ENCODE measurements at regions not wholly inside any gene's neighbourhood (a gene's known extent, or its start where the extent isn't known, plus 50 kb on each side); places are given as distances from the start of the nearest gene placed in this dataset.

DNA sequence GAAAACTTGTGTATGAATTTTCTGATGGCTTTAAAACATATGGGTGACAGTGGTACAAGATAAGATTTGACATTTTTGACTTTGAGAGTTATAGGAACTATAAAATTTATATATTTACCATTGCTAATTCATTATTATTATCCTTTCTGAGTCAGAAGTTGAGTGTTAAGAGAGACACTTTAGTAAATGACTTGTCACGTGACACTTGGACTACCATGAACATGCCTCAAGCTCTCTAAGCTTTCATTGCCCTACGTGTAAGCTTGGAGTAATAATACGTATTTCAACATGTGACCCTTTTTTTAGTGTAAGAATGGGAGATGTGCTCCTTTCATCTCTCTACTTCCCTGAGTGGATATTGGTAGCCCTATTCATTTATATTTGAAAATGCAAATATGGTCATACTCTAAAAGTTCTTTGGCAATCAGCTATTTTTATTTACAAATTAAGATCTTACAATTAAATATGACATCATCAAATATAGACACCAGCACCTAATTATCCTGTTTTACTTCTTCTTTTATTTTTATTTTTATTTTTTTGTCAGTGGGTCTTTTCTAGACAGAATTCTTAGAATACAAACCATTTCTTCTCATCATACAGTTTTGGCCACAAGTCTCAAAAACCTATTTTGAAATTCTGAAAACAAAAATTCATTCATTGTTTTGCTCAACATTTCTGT is 837.0 kb downstream of the PDHA2 start:
- Mint-ChIP-seq H3K4me3 (no peak overlapping the region), H3K27me3 (no peaks in the 10 kb centered on the region), H3K9me3 (peaks cover 6% of the 10 kb centered on the region), H3K36me3 (no peaks in the 10 kb centered on the region), H3K27ac (no peak overlapping the region), H3K4me1 (no peaks in the 10 kb centered on the region)
- no peak for ATAC-seq

DNA sequence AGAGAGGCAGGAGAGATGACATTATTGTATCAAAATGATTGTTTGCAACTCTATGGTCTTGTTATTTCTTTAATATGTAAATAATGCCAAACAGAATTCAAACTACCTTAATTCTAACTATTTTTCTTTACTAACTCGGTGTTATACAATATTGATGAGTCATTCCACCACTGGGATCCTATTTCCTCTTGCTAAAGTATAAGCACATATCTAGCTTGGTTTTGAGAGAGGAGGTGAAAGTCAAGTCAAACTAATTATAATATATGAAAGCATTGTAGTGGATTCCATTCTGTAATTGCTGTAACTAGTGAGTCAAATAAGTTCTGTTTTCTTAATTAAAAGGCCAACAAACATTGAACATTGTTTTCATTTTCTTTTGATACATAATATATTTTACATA is 837.6 kb downstream of the PDHA2 start:
- Mint-ChIP-seq H3K9me3 (peaks cover 6% of the 10 kb centered on the region), H3K27me3 (no peaks in the 10 kb centered on the region), H3K4me1 (no peaks in the 10 kb centered on the region), H3K27ac (no peak overlapping the region), H3K36me3 (no peaks in the 10 kb centered on the region), H3K4me3 (no peak overlapping the region)
- no peak for ATAC-seq

DNA sequence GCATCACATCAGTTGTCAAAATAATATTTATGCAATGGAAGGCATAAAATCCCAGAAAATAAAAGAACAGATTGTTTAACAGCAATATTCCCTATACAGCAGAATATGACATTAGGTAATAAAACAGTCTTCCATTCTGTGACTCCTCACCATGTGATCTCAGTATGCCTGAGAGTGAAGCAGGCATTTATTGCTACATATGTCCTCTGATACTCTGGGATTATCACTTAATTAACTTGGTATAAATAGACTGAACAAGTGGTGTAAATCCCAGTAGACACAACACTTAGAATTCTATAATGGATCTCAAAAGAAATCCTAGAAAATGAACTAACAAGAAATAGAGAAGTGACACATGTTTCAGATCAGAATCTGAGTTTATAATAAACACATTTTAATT is 841.3 kb downstream of the PDHA2 start:
- H3K4me1 Mint-ChIP-seq = no peaks in the 10 kb centered on the region
- ATAC-seq = no peak
- H3K36me3 Mint-ChIP-seq = no peaks in the 10 kb centered on the region
- no peaks in the 10 kb centered on the region for H3K27me3 Mint-ChIP-seq
- no peak overlapping the region for H3K4me3 Mint-ChIP-seq
- H3K9me3 Mint-ChIP-seq = peaks cover 5% of the 10 kb centered on the region
- no peak overlapping the region for H3K27ac Mint-ChIP-seq

DNA sequence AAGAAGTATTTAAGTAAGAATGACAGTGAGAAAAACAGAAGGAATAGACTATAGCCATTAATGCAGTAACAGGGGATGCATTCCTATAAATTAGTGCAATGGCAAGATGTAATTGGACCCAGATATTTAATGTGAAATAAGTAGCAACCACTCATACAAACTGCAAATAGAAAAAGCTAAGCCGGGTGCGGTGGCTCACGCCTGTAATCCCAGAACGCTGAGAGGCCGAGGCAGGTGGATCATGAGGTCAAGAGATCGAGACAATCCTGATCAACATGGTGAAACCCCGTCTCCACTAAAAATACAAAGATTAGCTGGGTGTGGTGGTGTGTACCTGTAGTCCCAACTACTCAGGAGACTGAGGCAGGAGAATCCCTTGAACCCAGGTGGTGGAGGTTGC is 845.8 kb downstream of the PDHA2 start:
- Mint-ChIP-seq H3K9me3 (peaks cover 2% of the 10 kb centered on the region), H3K27me3 (no peaks in the 10 kb centered on the region), H3K4me3 (no peak overlapping the region), H3K27ac (no peak overlapping the region), H3K36me3 (no peaks in the 10 kb centered on the region), H3K4me1 (no peaks in the 10 kb centered on the region)
- ATAC-seq = no peak

DNA sequence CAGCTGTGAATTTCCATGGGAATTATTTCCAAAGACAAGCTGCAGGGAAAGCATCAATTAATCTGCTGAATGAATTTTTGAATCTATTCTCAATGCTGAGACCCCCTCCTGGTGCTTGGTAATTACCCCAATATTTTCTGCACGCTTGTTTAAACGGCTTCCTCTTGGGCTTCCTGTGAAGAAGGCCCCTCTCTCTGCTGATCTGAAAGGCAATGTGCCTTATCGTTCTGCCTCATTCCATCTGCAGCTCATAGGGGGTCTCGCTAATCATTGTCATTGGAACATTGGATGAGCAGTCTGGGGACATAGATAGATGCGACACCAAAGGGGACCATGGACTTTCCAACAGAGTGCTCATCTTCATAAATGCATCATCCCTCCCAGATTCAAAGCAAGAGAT is 851.6 kb downstream of the PDHA2 start:
- no peaks in the 10 kb centered on the region for H3K27me3 Mint-ChIP-seq

DNA sequence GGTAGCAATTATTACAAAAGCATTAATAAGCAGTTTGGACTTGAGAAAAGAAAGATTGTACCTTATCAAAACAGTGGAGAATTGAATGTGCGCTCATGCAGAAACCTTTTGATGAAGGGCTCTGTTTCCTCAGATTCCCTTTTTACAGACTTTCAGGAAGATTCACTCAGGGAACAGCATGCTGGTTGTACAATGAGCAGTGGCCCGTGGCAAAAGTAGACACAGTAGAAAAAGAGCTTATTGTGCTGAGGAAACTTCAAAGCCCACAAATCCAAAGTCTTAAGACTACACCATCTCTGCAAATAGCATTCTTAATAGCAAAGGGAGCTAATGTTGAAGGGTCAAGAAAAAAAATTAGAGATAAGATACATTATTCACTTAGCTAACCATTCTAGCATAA is 858.9 kb downstream of the PDHA2 start:
- H3K9me3 Mint-ChIP-seq = no peaks in the 10 kb centered on the region
- ATAC-seq = no peak
- H3K4me3 Mint-ChIP-seq = no peak overlapping the region
- H3K27me3 Mint-ChIP-seq = no peaks in the 10 kb centered on the region
- H3K4me1 Mint-ChIP-seq = no peaks in the 10 kb centered on the region
- no peak overlapping the region for H3K27ac Mint-ChIP-seq
- H3K36me3 Mint-ChIP-seq = no peaks in the 10 kb centered on the region

More for the DNA sequence above, 851.6 kb downstream of the PDHA2 start:
- no peaks in the 10 kb centered on the region for H3K36me3 Mint-ChIP-seq
- H3K4me3 Mint-ChIP-seq = no peak overlapping the region
- no peak overlapping the region for H3K27ac Mint-ChIP-seq
- H3K4me1 Mint-ChIP-seq = no peaks in the 10 kb centered on the region
- no peaks in the 10 kb centered on the region for H3K9me3 Mint-ChIP-seq
- ATAC-seq = no peak

DNA sequence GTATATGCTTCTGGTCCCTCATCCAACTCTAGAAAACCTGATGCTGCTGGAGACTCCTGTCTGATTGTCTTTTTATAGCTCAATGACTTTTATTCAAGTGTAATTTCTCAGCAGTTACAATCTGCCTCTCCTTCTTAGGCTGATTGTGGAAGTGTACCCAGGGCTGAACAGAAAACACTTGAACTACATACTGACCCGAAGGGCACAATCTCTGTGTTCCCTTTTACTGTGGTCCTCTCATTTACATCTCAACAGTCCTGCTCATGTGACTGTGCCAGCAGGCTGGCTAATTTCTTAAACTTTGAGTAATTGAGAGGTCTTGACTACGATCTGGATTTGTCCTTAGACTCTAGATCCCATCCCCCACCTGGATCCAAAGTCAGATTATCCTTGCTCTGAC is 863.4 kb downstream of the PDHA2 start:
- H3K36me3 Mint-ChIP-seq = no peaks in the 10 kb centered on the region
- H3K4me1 Mint-ChIP-seq = no peaks in the 10 kb centered on the region
- no peak for ATAC-seq
- H3K27me3 Mint-ChIP-seq = no peaks in the 10 kb centered on the region
- H3K9me3 Mint-ChIP-seq = no peaks in the 10 kb centered on the region
- no peak overlapping the region for H3K27ac Mint-ChIP-seq
- H3K4me3 Mint-ChIP-seq = no peak overlapping the region

DNA sequence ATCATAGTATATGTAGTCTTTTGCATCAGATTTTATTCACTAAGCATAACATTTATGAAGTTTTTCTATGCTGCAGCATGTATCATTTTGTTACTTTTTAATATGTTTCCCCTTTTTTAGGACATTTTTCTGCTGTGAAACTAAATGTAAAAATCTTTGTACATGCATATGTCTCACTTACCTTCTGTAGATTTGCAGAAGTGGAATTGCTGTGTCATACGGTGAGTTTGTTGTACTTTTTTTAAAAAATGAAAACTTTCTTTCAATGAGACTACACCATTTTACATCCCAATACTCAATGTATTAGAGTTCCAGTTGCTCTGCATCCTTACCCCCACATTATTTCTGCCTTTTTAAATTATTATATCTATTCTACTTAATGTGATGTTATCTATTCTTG is 868.9 kb downstream of the PDHA2 start:
- ATAC-seq = no peak
- H3K36me3 Mint-ChIP-seq = no peaks in the 10 kb centered on the region
- H3K4me1 Mint-ChIP-seq = no peaks in the 10 kb centered on the region
- H3K27me3 Mint-ChIP-seq = no peaks in the 10 kb centered on the region
- no peaks in the 10 kb centered on the region for H3K9me3 Mint-ChIP-seq
- H3K27ac Mint-ChIP-seq = no peak overlapping the region
- H3K4me3 Mint-ChIP-seq = no peak overlapping the region

DNA sequence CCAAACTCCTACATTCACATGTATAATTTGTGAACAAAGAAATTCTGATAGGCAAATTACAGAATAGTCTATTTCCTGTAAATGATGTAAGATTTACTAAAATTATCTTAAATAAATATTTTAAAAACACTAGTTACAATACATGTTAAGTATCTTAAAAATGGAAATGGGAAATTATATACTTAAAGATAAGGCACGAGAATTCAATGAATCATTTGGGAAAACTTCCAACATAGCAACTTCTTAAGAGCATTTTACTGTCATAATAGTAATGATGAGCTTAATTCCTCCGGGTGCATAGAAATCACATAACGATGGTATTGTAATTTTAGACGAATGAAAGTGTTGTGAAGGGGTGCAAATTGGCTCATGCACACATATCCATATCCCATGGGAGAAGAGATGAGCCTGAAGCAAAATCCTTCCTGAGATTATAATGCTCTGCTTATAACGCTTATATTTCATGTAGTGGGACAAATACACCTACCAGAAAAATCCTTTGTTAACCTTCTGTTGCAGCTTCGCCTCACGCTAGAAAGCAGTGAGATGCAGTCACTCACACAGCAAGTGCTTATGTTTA is 873.5 kb downstream of the PDHA2 start:
- H3K36me3 Mint-ChIP-seq = no peaks in the 10 kb centered on the region
- no peaks in the 10 kb centered on the region for H3K9me3 Mint-ChIP-seq
- H3K4me3 Mint-ChIP-seq = no peak overlapping the region
- H3K27ac Mint-ChIP-seq = no peak overlapping the region
- no peaks in the 10 kb centered on the region for H3K4me1 Mint-ChIP-seq
- no peaks in the 10 kb centered on the region for H3K27me3 Mint-ChIP-seq
- no peak for ATAC-seq

DNA sequence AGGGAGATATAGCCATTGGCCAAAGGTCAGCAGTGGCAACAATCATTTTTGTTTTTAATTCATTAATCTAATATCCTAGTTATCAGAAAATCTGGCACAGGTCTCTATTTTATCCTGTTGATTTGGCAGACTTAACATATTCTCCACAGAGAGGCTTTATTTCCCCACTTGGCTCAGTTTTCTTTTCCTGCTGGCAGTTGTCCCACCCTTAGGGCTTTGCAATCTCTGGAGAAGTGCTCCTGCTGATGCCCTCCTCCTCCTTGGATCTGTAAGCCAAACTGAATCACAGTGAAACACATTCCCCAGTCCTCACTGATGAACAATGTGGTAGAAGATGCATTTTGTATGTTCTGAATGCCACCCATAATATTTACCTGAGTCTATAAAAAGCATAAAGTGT is 889.7 kb downstream of the PDHA2 start:
- ATAC-seq = no peak
- Mint-ChIP-seq H3K36me3 (no peaks in the 10 kb centered on the region), H3K27me3 (no peaks in the 10 kb centered on the region), H3K4me1 (no peaks in the 10 kb centered on the region), H3K4me3 (no peak overlapping the region), H3K27ac (no peak overlapping the region), H3K9me3 (peaks cover 5% of the 10 kb centered on the region)

DNA sequence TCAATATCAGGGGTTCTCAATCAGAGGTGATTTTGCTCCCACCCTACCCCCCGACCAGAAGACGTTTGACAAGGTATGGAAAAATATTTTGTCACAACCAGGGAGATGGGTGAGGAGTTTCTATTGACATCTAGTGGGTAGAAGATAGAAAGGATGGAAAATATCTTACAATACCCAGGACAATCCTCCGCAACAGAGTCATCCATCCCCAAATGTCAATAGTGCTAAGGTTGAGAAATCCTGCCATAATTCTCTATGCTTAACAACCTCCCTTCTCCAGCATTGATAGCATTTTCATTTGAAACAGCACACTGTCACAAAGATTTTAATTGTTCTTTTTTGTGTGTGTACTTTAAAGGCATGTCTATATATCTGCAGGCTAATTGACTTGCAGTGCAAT is 890.5 kb downstream of the PDHA2 start:
- Mint-ChIP-seq H3K36me3 (no peaks in the 10 kb centered on the region), H3K4me1 (no peaks in the 10 kb centered on the region), H3K27ac (no peak overlapping the region), H3K9me3 (peaks cover 5% of the 10 kb centered on the region), H3K27me3 (no peaks in the 10 kb centered on the region), H3K4me3 (no peak overlapping the region)
- no peak for ATAC-seq

DNA sequence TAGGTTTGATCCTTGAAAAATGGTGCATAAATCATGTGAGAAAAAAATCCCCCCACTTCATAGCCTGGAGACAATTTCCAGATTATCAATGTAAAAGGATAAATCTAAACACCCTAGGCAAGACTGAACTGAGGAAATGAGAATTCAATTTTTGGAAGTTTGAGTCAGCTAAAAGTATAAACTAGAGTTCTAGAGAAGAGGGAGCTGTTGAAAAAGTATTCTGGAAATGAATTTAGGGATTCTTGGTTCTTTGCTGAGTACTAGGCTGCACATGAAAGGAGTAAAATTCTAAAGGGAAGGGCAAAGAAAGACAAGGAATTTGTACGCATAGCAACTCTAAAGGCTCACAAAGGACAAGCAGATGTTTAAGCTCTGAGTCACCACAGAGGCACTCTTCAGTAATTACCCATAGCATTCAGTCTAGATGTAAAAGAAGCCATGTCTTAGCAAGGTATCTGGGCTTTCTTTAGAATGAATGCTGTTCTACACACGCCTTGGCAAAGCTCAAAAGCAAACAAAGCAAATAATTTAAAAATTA is 896.5 kb downstream of the PDHA2 start:
- no peaks in the 10 kb centered on the region for H3K27me3 Mint-ChIP-seq
- H3K4me1 Mint-ChIP-seq = no peaks in the 10 kb centered on the region
- H3K27ac Mint-ChIP-seq = no peak overlapping the region
- ATAC-seq = no peak
- no peaks in the 10 kb centered on the region for H3K36me3 Mint-ChIP-seq
- no peak overlapping the region for H3K4me3 Mint-ChIP-seq
- peaks cover 9% of the 10 kb centered on the region for H3K9me3 Mint-ChIP-seq

DNA sequence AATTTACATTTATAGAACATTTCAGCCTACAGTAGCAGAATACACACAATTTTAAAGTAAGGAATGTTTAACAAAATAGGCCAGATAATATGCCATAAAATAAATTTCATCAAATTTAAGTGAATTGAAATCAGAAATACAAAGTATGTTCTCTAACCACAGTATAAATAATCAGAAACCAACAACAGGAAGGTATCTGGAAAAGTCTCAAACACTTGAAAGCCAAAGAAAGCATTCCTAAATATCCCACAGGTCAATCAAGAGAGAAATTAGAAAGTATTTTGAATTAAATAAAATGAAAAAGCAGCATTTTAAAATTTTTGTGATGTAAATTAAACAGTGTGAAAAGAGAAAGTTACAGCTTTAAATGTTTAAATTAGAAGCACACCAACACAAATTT is 899.2 kb downstream of the PDHA2 start:
- H3K4me1 Mint-ChIP-seq = no peaks in the 10 kb centered on the region
- no peak overlapping the region for H3K4me3 Mint-ChIP-seq
- H3K36me3 Mint-ChIP-seq = no peaks in the 10 kb centered on the region
- peaks cover 3% of the 10 kb centered on the region for H3K9me3 Mint-ChIP-seq
- H3K27ac Mint-ChIP-seq = no peak overlapping the region
- no peak for ATAC-seq
- H3K27me3 Mint-ChIP-seq = no peaks in the 10 kb centered on the region

DNA sequence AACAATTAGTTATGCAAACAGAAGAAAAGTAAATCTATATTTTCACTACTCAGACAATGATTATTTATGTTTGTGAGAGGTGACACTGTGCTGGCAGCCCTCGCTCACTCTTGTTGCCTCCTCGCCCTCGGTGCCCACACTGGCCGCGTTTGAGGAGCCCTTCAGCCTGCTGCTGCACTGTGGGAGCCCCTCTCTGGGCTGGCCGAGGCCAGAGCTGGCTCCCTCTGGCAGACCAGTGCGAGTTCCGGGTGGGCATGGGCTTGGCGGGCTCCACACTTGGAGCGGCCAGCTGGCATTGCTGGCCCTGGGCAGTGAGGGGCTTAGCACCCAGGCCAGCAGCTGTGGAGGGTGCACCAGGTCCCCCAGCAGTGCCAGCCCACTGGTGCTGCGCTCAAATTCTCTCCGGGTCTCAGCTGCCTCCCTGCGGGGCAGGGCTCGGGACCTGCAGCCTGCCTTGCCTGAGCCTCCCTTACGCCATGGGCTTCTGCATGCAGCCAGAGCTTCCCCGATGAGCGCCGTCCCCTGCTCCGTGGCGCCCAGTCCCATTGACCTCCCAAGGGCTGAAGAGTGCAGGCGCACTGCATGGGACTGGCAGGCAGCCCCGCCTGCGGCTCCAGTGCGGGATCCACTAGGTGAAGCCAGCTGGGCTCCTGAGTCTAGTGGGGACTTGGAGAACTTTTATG is 902.6 kb downstream of the PDHA2 start:
- Mint-ChIP-seq H3K27ac (no peak overlapping the region), H3K36me3 (no peaks in the 10 kb centered on the region), H3K27me3 (no peaks in the 10 kb centered on the region), H3K4me3 (no peak overlapping the region), H3K9me3 (peaks cover 7% of the 10 kb centered on the region), H3K4me1 (no peaks in the 10 kb centered on the region)
- no peak for ATAC-seq

DNA sequence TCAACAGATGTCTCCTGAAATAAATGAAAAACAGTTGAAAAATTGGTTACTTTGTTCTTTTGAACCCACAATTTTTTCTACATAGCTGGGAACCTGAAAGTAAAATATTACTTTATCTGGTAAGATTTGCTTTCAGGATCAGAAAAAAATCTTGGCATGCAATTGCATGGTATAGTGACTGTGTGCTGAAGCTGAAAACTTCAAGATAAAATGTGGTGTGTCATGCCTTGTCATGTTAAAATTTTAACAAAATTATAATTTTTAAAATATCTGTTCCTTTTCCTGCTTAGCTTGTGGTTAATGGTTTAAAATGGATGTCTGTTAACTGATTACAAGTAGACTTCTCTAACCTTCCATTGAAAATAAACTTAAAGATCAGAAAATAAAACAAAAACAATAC is 904.8 kb downstream of the PDHA2 start:
- H3K4me3 Mint-ChIP-seq = no peak overlapping the region
- peaks cover 3% of the 10 kb centered on the region for H3K9me3 Mint-ChIP-seq
- no peaks in the 10 kb centered on the region for H3K27me3 Mint-ChIP-seq
- ATAC-seq = no peak
- no peaks in the 10 kb centered on the region for H3K4me1 Mint-ChIP-seq
- H3K36me3 Mint-ChIP-seq = no peaks in the 10 kb centered on the region
- H3K27ac Mint-ChIP-seq = no peak overlapping the region

DNA sequence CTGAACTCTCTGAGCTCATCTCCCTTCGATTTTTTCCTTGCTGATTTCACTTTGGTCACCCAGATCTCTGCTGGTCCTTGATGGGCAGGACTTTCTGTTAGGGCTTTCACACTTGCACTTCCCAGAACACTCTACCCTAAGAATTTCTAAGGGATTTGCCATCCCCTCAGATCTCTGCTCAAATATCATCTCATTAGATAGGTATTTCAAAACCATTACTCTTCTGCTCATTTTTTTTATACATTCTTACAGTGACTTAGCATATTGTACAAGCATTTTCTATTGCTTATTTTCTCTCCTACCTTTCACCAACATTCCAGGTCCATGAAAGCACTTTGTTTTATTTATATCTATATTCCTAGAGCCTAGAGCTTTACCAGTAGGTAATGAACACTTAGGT is 913.3 kb downstream of the PDHA2 start:
- Mint-ChIP-seq H3K27ac (no peak overlapping the region), H3K4me1 (no peaks in the 10 kb centered on the region), H3K9me3 (peaks cover 6% of the 10 kb centered on the region), H3K4me3 (no peak overlapping the region), H3K36me3 (no peaks in the 10 kb centered on the region), H3K27me3 (no peaks in the 10 kb centered on the region)
- no peak for ATAC-seq

All from stimulated activated memory B cell treated with anti-CD40 and anti-IgM and Interleukin-4, amounts not matched to agents 10 μg/mL and 1 μg/mL and 100 μg/mL, for 72 hours (primary cell).